ENCODE measurements at regions not wholly inside any gene's neighbourhood (a gene's known extent, or its start where the extent isn't known, plus 50 kb on each side); places are given as distances from the start of the nearest gene placed in this dataset.

GRCh38 chr14:98622208-98623051 lies 649.6 kb downstream of the BCL11B start:
- TF ChIP-seq CTCF (IDR thresholded peaks at IDR 0.05; ENCODE audit: poor library complexity) (no peak), EZH2phosphoT487 (IDR thresholded peaks at IDR 0.05; ENCODE audit: low read depth, severe bottlenecking, unreplicated experiment) (no peak)
